Loucy (cell line): ENCODE measurements at regions not wholly inside any gene's neighbourhood (a gene's known extent, or its start where the extent isn't known, plus 50 kb on each side); places are given as distances from the start of the nearest gene placed in this dataset.

ENCODE experiments used
- H2AFZ ChIP-seq: fragments of 200-600 bp; sonication (generic); 2 replicates; pipeline ENCODE4 v1.6.0; 2016; ENCODE audit warnings: antibody characterized with exemption, mild to moderate bottlenecking, low read length, moderate library complexity
- H3F3A ChIP-seq: fragments of 200-600 bp; 2 replicates; pipeline ENCODE4 v1.6.0; 2016; ENCODE audit warnings: antibody characterized with exemption, low read depth, mild to moderate bottlenecking
- H3K27me3 ChIP-seq: fragments of 200-600 bp; sonication (generic); 2 replicates; pipeline ENCODE4 v1.6.1; 2014; ENCODE audit warnings: low read length, mild to moderate bottlenecking; ENCODE audit not compliant: insufficient read depth, poor library complexity, severe bottlenecking
- H3K36me3 ChIP-seq: fragments of 200-600 bp; sonication (generic); 2 replicates; pipeline ENCODE4 v1.6.1; 2016; ENCODE audit warnings: low read length; ENCODE audit not compliant: insufficient read depth
- H3K4me1 ChIP-seq: fragments of 200-600 bp; sonication (generic); 2 replicates; pipeline ENCODE4 v1.5.1; 2014; ENCODE audit warnings: low read length, mild to moderate bottlenecking; ENCODE audit not compliant: insufficient read depth, poor library complexity, severe bottlenecking
- H3K4me2 ChIP-seq: fragments of 200-600 bp; sonication (generic); 2 replicates; pipeline ENCODE4 v1.6.0; 2014; ENCODE audit warnings: antibody characterized with exemption, low read length, low read depth, mild to moderate bottlenecking; ENCODE audit not compliant: poor library complexity, severe bottlenecking
- H3K4me3 ChIP-seq: fragments of 200-600 bp; sonication (generic); 2 replicates; pipeline ENCODE4 v1.5.1; 2014; ENCODE audit warnings: low read length, mild to moderate bottlenecking, mixed read lengths; ENCODE audit not compliant: poor library complexity, severe bottlenecking
- H3K79me2 ChIP-seq: fragments of 200-600 bp; sonication (generic); 2 replicates; pipeline ENCODE4 v1.6.1; 2014; ENCODE audit warnings: low read length; ENCODE audit not compliant: insufficient read depth
- H3K9ac ChIP-seq: fragments of 200-600 bp; sonication (generic); 2 replicates; pipeline ENCODE4 v1.6.0; 2014; ENCODE audit warnings: mild to moderate bottlenecking, low read depth, low read length, moderate library complexity; ENCODE audit not compliant: poor library complexity, severe bottlenecking
- H3K9me2 ChIP-seq: fragments of 200-600 bp; sonication (generic); replicated peaks from 2 replicates; pipeline ENCODE4 v1.6.1; 2016; ENCODE audit warnings: low read depth, low read length, mixed read lengths
- H3K9me3 ChIP-seq: fragments of 200-600 bp; sonication (generic); 2 replicates; pipeline ENCODE4 v1.6.1; 2014; ENCODE audit warnings: mild to moderate bottlenecking, antibody characterized with exemption, low read length, low read depth; ENCODE audit not compliant: insufficient read depth
- H4K20me1 ChIP-seq: fragments of 200-600 bp; sonication (generic); 2 replicates; pipeline ENCODE4 v1.6.0; 2014; ENCODE audit warnings: antibody characterized with exemption, low read length, mild to moderate bottlenecking; ENCODE audit not compliant: insufficient read depth, poor library complexity, severe bottlenecking
- EZH2phosphoT487 ChIP-seq: fragments of 200-600 bp; IDR thresholded peaks from 2 replicates; pipeline ENCODE4 v1.6.1; 2018; ENCODE audit warnings: antibody characterized with exemption, mild to moderate bottlenecking, moderate library complexity, borderline replicate concordance
- TF ChIP-seq, protein P1 (sequence below): fragments of 200-600 bp; sonication (generic); conservative IDR thresholded peaks from 2 replicates; pipeline ENCODE4 v1.5.1; 2014; ENCODE audit warnings: mild to moderate bottlenecking, antibody characterized with exemption, low read length

DNA sequence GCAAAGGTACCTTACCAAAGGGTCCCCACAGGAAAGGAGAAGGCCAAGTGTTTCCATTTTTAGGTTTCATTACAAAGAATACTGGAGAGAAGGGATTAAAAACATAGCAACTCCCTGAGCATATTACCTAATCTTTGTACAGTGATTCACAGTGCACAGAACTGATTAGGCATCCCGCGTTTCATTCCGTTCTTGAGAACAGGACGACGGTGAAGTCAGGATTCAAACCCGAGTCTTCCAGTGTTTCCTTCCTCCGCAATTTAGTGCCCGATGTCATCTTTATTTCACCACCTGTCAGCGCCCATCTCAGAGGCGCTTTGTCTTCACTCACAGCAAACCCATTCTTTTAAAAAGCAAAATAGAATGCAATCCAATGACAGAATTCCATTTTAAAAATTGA is 488.5 kb downstream of the EIPR1 start:
- no peaks in the 10 kb centered on the region for H3K79me2 ChIP-seq
- no peak overlapping the region for H2AFZ ChIP-seq
- no peaks in the 10 kb centered on the region for H3K4me1 ChIP-seq
- no peaks in the 10 kb centered on the region for H4K20me1 ChIP-seq
- H3K9ac ChIP-seq: no peak overlapping the region
- no peak overlapping the region for H3K4me2 ChIP-seq
- H3K9me2 ChIP-seq: no peaks in the 10 kb centered on the region
- TF ChIP-seq, protein P1, sequence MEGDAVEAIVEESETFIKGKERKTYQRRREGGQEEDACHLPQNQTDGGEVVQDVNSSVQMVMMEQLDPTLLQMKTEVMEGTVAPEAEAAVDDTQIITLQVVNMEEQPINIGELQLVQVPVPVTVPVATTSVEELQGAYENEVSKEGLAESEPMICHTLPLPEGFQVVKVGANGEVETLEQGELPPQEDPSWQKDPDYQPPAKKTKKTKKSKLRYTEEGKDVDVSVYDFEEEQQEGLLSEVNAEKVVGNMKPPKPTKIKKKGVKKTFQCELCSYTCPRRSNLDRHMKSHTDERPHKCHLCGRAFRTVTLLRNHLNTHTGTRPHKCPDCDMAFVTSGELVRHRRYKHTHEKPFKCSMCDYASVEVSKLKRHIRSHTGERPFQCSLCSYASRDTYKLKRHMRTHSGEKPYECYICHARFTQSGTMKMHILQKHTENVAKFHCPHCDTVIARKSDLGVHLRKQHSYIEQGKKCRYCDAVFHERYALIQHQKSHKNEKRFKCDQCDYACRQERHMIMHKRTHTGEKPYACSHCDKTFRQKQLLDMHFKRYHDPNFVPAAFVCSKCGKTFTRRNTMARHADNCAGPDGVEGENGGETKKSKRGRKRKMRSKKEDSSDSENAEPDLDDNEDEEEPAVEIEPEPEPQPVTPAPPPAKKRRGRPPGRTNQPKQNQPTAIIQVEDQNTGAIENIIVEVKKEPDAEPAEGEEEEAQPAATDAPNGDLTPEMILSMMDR: no peak
- TF ChIP-seq EZH2phosphoT487: no peak
- peaks cover 5% of the 10 kb centered on the region; the same call in 1 of the 2 replicates for H3K9me3 ChIP-seq
- no peak overlapping the region for H3K4me3 ChIP-seq
- no peaks in the 10 kb centered on the region for H3K27me3 ChIP-seq
- no peaks in the 10 kb centered on the region for H3F3A ChIP-seq
- no peaks in the 10 kb centered on the region for H3K36me3 ChIP-seq

GRCh38 chr2:2887772-2888387 is 489.7 kb downstream of the EIPR1 start:
- H3K9me3 ChIP-seq: peaks cover 7% of the 10 kb centered on the region; the same call in 1 of the 2 replicates
- H2AFZ ChIP-seq: no peak overlapping the region
- H3K4me1 ChIP-seq: no peaks in the 10 kb centered on the region
- no peaks in the 10 kb centered on the region for H3K36me3 ChIP-seq
- H4K20me1 ChIP-seq: no peaks in the 10 kb centered on the region
- no peaks in the 10 kb centered on the region for H3K79me2 ChIP-seq
- H3K4me2 ChIP-seq: no peak overlapping the region
- H3F3A ChIP-seq: no peaks in the 10 kb centered on the region
- no peaks in the 10 kb centered on the region for H3K27me3 ChIP-seq
- H3K9me2 ChIP-seq: no peaks in the 10 kb centered on the region
- no peak overlapping the region for H3K9ac ChIP-seq
- no peak for TF ChIP-seq EZH2phosphoT487
- TF ChIP-seq, protein P1: no peak
- H3K4me3 ChIP-seq: no peak overlapping the region

DNA sequence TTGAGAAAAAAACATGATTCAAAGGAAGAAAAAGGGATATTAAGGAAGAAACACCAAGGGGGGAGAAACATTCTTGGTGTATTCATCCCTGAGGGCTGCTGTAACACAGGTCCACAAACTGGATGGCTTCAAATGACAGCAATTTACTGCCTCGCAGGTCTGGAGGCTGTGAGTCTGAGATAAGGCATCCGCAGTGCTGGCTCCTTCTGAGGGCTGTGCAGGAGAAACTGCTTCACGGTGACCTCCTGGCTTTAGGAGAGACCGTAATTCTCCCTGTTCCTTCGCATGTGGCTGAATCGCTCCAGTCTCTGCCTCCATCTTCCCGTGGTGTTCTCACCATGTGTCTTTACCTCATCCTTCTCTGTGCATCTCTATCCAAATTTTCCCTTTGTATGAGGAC is 490.7 kb downstream of the EIPR1 start:
- Histone ChIP-seq H3K27me3 (no peaks in the 10 kb centered on the region), H3K4me1 (no peaks in the 10 kb centered on the region), H3K36me3 (no peaks in the 10 kb centered on the region), H3K4me3 (no peak overlapping the region), H3K9me3 (peaks cover 7% of the 10 kb centered on the region; the same call in 1 of the 2 replicates), H3K79me2 (no peaks in the 10 kb centered on the region), H3K4me2 (no peak overlapping the region), H2AFZ (no peak overlapping the region), H3F3A (no peaks in the 10 kb centered on the region), H3K9me2 (no peaks in the 10 kb centered on the region), H3K9ac (no peak overlapping the region), H4K20me1 (no peaks in the 10 kb centered on the region)
- TF ChIP-seq, protein P1: no peak
- no peak for TF ChIP-seq EZH2phosphoT487
